DMS 273 (cell line): ENCODE measurements at regions not wholly inside any gene's neighbourhood (a gene's known extent, or its start where the extent isn't known, plus 50 kb on each side); places are given as distances from the start of the nearest gene placed in this dataset.

Source experiments
- DNase-seq: peaks from one replicate; lab custom pipeline; 2025; ENCODE audit not compliant: unreplicated experiment; lab: John Stamatoyannopoulos, UW

DNA sequence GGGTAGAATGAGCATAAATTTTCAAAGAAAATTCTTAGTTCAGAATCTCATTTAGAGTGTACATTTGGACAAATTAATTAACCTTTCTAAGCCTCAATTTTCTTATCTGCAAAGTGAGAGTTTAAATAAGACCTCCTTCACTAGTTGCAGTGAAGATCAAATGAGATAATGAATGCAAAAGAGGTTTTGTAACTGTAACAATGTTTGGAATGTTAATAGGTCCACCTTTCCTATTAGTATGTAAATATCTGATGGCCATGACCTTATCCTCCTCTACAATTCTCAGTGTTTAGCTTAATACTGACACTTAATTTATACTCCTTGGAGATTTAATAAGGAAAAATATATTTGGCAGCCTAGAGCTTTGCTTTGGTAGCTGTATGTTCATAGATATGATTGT is 138.8 kb downstream of the GABRG1 start:
- DNase-seq: no peak

- DNase-seq: no peak
Measured at GRCh38 chr4:45971108-45971507, 152.7 kb downstream of the GABRG1 start.

GRCh38 chr4:45957353-45957752 is 166.5 kb downstream of the GABRG1 start:
- no peak for DNase-seq

DNA sequence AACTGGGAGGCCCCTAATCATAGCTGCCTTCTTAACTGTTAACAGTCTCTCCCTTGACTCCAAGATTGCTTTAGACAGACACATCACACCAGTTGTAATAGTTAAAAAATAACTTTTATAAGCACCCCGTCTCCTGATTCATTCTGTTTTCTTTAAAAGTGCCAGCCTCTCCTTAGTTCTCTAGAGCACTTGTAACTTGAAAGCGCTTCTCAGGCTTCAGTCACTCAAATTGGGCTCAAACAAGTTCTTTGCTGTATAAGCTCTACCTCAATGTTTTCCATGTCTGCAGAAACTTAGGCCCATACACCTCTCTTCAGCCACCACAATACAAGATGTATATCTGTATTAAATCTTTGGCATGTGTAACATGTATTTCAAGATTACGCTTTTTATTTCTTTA is 169.6 kb downstream of the GABRG1 start:
- no peak for DNase-seq

GRCh38 chr4:45951153-45951552 is 172.7 kb downstream of the GABRG1 start:
- no peak for DNase-seq

DNA sequence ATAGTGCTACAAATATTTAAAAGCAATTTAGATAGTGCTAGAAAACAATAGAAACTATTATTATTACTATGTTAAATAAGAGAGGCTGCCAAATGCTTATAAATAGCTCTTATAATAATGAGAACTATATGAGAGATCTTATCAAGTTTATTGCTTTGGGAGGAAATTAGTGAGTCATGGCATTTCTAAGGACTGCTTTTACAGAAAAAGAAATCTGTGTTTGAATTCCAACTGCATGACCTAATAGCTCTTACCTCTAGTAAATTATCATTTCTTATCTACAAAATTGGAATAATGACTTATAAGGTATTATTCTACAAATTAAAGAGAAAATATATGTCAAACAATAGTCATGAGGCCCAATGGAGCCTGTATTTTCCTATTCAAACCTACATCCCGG is 177.2 kb downstream of the GABRG1 start:
- no peak for DNase-seq

- DNase-seq: no peak
Measured at GRCh38 chr4:45944000-45944399, 179.9 kb downstream of the GABRG1 start.

- DNase-seq: no peak
Measured at GRCh38 chr4:45939056-45939455, 184.8 kb downstream of the GABRG1 start.

GRCh38 chr4:45931154-45931553 is 192.7 kb downstream of the GABRG1 start:
- DNase-seq: no peak

- DNase-seq: no peak
Measured at GRCh38 chr4:45927641-45928040, 196.2 kb downstream of the GABRG1 start.

DNA sequence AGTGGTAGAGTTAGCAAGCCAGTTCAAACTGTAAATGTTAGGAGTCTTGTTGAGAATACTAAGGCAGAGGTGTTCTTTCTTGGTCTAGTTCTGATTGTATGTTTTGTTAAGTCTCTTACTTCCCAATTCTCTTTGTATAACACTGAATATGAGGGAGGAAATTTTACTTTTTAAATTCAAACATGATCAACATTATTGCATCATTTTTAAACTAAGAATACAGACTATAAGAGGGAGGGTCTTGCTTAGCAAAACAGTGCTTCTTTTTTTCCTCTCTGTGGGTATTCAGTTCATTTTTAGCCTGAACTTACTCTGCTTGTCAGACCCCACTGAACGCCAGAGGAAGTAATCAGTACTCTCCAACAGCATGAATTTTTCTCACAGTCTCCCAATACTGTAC is 198.0 kb downstream of the GABRG1 start:
- no peak for DNase-seq

DNA sequence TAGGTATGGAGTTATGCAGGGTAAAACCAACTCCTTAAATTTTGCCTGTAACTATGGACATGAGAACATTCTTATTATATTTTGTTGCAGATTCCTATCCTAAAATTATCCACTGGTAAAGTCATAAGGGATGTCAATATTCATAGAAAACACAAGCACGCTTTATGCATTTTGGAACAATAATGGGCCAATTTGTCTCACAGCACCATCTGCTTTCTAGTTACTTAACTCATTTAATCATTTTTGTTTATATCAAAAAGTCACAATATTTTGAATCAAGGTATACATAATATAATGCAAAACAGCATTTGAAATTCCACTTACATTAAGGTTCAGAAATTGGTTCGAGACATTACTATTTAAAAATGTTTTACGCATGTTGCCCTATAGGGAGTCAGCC is 203.0 kb downstream of the GABRG1 start:
- DNase-seq: no peak

GRCh38 chr4:45910511-45910910 is 213.3 kb downstream of the GABRG1 start:
- no peak for DNase-seq

DNA sequence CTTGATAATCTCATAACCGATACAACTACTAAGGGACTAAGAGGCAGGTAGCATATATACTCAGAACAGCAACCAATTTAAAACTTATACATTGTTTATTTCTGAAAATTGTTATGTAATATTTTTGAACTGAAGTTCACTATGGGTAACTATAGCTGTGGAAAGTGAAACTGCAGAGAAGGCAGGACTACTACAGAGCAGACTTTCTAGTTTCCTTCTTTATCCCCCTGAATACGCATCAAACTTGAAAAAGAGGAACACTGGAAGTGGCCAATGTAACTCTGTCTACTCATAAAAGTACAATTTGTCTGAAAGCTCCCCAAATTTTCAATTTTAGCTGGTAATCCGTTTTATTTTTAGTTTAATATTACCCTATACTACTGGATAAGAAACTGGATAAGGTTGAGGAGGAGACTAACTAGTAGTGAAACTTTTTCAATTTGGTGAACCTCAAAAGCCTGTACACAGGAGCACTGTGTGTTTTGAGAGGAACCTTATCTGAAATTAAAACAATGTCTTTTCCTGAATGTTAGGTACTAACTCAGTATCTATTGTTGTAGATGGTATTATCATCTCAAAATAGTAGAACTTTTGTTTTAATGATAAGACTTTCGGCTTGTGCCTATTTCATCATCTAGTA is 225.8 kb downstream of the GABRG1 start:
- DNase-seq: no peak

- no peak for DNase-seq
Measured at GRCh38 chr4:45883421-45883820, 240.4 kb downstream of the GABRG1 start.

- no peak for DNase-seq
Measured at GRCh38 chr4:45876235-45876890, 247.5 kb downstream of the GABRG1 start.

GRCh38 chr4:45869184-45869583 is 254.7 kb downstream of the GABRG1 start:
- no peak for DNase-seq

DNA sequence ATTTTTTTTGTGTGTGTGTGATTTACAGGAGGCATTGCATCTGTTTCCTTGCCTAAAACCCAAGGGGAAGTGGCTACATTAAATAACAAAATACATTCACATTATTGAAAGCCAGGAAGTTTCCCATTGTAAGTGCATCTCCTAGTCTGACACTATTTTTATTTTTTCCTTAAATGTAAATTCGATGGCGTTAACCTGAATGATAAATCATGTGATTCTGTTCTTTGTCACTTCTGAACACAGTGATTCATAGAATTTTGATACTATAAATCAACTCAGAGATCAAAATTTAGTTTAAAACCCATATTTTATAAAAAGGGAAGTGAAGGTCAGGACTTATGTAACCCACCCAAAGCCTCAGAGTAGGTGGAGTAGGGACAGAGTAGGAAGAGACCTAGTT is 258.1 kb downstream of the GABRG1 start:
- DNase-seq: no peak

DNA sequence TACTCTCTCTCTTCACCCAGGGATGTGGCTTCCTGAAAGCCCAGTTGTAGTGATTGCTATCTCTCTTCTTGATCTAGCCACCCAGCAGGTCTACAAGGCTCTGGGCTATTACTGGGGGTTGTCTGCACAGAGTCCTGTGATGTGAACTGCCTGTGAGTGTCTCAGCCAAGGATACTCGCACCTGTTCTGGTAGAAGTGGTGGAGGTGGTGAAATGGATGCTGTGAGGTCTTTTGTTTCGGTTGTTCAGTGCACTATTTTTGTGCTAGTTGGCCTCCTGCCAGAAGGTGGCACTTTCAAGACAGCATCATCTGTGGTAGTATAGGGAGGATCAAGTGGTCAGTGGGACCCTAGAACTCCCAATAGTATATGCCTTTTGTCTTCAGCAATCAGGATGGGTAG is 268.0 kb downstream of the GABRG1 start:
- no peak for DNase-seq

GRCh38 chr4:45846016-45846415 is 277.8 kb downstream of the GABRG1 start:
- DNase-seq: no peak

DNA sequence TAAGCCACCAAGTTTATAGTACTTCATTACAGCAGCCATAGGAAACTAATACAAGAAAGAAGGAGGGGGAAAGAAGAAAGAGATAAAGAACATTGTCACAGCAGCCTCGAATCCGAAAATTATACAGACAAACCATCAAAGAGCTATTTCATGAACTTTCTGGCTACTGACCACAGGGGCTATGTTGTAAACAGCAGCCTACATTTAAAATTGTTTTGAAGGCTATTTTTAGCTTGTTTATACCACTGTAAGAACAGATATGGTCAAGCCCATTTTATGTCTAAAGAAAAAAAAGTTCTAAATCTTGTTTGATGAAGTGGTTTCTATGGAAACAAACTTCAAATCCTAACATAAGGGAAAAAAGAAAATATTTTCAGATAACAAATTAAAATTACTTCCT is 282.1 kb downstream of the GABRG1 start:
- DNase-seq: no peak

DNA sequence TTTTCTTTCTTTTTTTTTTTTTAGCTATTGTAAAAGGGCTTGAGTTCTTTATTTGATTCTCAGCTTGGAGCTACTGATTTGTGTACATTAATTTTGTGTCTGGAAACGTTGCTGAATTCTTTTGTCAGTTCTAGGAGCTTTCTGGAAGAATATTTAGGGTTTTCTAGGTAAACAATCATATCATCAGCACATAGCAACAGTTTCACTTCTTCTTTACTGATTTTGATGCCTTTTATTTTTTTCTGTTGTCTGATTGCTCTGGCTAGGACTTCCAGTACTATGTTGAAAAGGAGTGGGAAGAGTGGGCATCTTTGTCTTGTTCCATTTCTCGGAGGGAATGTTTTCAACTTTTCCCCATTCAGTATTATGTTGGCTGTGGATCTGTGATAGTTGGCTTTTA is 292.2 kb downstream of the GABRG1 start:
- no peak for DNase-seq

DNA sequence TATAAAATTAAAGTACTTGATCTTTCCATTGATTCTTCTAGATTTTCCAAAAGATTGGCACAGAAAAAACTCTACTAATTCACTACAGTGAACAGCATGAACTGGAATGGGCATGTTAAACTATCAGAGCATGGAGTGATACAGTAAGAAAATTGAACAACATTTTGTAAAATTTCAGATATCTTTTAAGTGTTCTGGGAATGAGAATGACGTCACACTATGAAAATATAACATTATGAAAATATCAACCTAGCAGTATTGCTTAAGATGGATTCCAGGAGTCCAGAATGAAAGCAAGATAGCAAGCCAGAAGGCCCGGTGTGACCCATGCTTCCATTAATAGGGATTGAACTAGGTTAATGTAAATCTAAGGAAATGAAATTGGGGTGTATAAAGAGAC is 319.9 kb downstream of the GABRG1 start:
- no peak for DNase-seq
